Spinal cord (tissue), 9 donors: ENCODE measurements at regions not wholly inside any gene's neighbourhood (a gene's known extent, or its start where the extent isn't known, plus 50 kb on each side); places are given as distances from the start of the nearest gene placed in this dataset.
"Not testable (repeated sequence)": the region's sequence is repeated elsewhere in the genome, so short reads cannot be mapped to it uniquely, and the experiment has no call there.

Experiments used
- DNase-seq, 6 donors: peaks; one replicate each; pipeline versions ENCODE4 v3.0.0 to v3.0.0-alpha.2; 2013 to 2015; ENCODE audit warnings: low spot score in 6 of 6, low read depth in 4 of 6
- H3K27ac ChIP-seq: one replicate; pipeline ENCODE4 v1.5.1; 2013; ENCODE audit warnings: low read depth, low read length, control low read depth
- H3K27me3 ChIP-seq: one replicate; pipeline ENCODE4 v1.6.1; 2013; ENCODE audit warnings: low read length; ENCODE audit not compliant: control insufficient read depth, insufficient read depth
- H3K36me3 ChIP-seq: one replicate; pipeline ENCODE4 v1.6.1; 2013; ENCODE audit warnings: low read length; ENCODE audit not compliant: control insufficient read depth, insufficient read depth
- H3K4me1 ChIP-seq: one replicate; pipeline ENCODE4 v1.6.1; 2013; ENCODE audit warnings: low read length; ENCODE audit not compliant: control insufficient read depth, insufficient read depth
- H3K4me3 ChIP-seq: one replicate; pipeline ENCODE4 v1.5.1; 2013; ENCODE audit warnings: low read depth, low read length, control low read depth
- H3K9me3 ChIP-seq: one replicate; pipeline ENCODE4 v1.6.1; 2013; ENCODE audit warnings: low read length; ENCODE audit not compliant: control insufficient read depth, insufficient read depth
- WGBS: methylation state at CpG from one replicate; pipeline ENCODE4 v1.1.5; 2013; ENCODE audit warnings: missing lambda C conversion rate; ENCODE audit not compliant: insufficient coverage; 5-methylcytosine and 5-hydroxymethylcytosine counted together
- donor health status: healthy.

DNA sequence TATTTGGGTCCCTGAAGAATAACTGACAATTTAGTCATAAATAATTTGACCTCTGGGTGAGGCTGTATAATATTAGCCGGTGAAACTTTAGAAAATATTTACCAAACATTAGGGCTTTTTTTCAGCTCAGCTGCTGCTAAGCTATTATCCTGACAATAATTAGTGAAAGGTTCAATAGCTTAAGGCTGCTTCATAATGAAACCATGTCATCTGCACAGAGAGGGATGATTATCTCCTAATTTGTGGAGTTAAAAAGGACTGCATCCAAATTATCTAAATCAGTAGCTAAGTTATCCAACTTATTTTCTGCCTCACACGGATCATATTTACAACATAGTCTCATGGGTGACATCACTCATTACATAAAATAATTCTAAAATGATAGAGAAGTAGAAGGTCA lies 1249.8 kb downstream of the RAPGEF2 start:
- Histone ChIP-seq H3K36me3 (no peaks in the 10 kb centered on the region), H3K27ac (no peak overlapping the region)
- no CpG with 5 or more reads among the region's 2 CpGs for WGBS

DNA sequence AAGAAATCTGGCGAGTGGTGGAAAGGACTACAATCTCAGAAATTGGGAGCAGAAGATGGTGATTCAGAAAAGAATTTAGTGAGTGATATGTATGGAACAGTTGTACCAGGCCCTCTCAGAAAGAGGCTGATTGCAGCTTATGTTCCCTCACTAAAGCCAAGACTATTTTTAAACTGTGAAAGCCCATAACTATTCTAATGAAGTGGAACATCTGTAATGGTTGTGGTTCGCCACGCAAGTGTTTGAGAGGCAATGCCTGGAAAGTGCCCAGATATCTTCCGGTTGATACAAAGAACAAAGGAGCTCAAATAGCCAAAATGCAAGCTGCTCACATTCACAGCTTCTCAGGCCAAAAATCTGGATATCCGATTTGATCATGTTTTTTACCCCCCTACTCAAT lies 1250.7 kb downstream of the RAPGEF2 start:
- Histone ChIP-seq H3K36me3 (no peaks in the 10 kb centered on the region), H3K27ac (no peak overlapping the region), H3K4me3 (no peak overlapping the region), H3K27me3 (no peaks in the 10 kb centered on the region), H3K9me3 (no peaks in the 10 kb centered on the region), H3K4me1 (no peaks in the 10 kb centered on the region)
- 71% methylated on average over 4 of the region's 5 CpGs for WGBS
- DNase-seq = peak in 2 of 6 donors; percentile 52 to 82

More for the DNA sequence above, 1249.8 kb downstream of the RAPGEF2 start:
- no peaks in the 10 kb centered on the region for H3K9me3 ChIP-seq
- DNase-seq = peak in 1 of 6 donors; percentile 47
- no peaks in the 10 kb centered on the region for H3K27me3 ChIP-seq
- H3K4me3 ChIP-seq = no peak overlapping the region
- H3K4me1 ChIP-seq = no peaks in the 10 kb centered on the region

DNA sequence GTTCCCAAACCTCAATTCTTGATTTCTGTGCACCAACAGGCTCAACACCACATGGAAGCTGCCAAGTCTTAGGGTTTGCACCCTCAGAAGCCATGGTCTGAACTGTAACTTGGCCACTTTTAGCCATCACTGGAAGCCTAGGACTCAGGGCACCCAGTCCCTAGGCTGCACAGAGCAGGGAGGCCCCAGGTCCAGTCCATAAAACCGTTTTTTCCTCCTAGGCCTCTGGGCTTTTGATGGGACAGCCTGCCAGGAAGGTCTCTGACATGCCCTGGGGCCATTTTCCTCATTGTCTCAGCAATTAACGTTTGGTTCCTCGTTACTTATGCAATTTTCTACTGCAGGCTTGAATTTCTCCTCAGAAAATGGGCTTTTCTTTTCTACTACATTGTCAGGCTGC lies 1259.6 kb downstream of the RAPGEF2 start:
- no peaks in the 10 kb centered on the region for H3K27me3 ChIP-seq
- no peak for DNase-seq
- no peaks in the 10 kb centered on the region for H3K4me1 ChIP-seq
- peaks cover 3% of the 10 kb centered on the region for H3K9me3 ChIP-seq
- no peaks in the 10 kb centered on the region for H3K36me3 ChIP-seq
- 76% methylated on average over 3 of the region's 3 CpGs for WGBS
- H3K4me3 ChIP-seq = no peak overlapping the region
- H3K27ac ChIP-seq = no peak overlapping the region

DNA sequence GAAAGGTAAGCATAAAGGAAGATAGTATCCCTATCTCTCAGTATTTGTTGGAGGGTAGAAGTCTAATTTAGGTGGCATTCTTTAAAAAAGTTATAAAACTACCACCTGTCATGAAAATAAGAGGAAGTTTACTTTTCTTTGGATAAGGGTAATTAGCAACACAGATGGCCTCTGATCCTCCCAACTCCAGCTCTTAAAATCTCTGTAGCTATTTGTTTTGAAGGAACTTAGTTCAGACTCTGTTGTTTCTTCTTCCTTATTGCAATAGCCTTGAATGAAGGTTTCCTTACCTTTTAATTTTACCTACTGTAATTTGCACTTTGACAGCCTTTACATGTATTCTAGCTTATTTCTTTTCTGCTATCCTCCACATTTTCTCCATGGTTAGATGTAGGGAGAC lies 1261.3 kb downstream of the RAPGEF2 start:
- Histone ChIP-seq H3K9me3 (peaks cover 3% of the 10 kb centered on the region), H3K27ac (no peak overlapping the region), H3K27me3 (no peaks in the 10 kb centered on the region), H3K36me3 (no peaks in the 10 kb centered on the region), H3K4me1 (no peaks in the 10 kb centered on the region), H3K4me3 (no peak overlapping the region)
- DNase-seq = no peak

DNA sequence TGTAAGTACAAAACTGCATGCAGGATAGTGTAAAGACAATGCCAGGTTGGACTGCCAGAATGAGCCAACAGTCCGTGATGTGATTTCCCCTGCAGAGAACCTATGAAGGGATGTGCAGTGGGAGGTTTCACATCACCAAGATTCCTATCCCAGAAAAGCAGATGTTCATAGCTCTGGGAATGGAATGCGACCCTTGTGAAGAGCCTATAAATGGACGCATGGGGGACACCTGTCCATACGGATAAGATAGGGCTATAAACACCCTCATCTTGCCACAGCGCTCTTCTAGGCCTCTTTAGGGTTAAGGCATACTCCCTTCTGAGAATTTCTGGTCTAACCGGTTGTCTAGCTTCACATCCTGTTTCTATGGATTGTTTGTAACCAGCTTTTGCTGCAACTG lies 1261.8 kb downstream of the RAPGEF2 start:
- DNase-seq, H3K27ac ChIP-seq, H3K36me3 ChIP-seq, H3K9me3 ChIP-seq, H3K4me3 ChIP-seq, H3K27me3 ChIP-seq, H3K4me1 ChIP-seq: not testable (repeated sequence)
- WGBS = 100% methylated on average over 3 of the region's 6 CpGs

DNA sequence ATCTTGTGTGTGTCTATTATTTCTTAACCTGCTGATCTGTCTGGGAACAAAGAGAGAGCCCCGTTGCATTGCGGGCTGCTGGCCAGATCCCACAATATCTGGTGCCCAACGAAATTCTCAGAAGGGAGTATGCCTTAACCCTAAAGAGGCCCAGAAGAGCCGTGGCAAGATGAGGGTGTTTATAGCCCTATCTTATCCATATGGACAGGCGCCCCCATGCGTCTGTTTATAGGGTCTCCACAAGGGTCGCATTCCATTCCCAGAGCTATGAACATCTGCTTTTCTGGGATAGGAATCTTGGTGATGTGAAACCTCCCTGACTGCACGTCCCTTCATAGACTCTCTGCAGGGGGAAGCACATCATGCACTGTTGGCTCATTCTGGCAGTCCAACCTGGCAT lies 1262.5 kb downstream of the RAPGEF2 start:
- not testable (repeated sequence) for H3K4me1 ChIP-seq, H3K36me3 ChIP-seq, H3K27me3 ChIP-seq, DNase-seq, H3K27ac ChIP-seq, H3K9me3 ChIP-seq, H3K4me3 ChIP-seq
- WGBS = 20% methylated on average over 1 of the region's 8 CpGs

DNA sequence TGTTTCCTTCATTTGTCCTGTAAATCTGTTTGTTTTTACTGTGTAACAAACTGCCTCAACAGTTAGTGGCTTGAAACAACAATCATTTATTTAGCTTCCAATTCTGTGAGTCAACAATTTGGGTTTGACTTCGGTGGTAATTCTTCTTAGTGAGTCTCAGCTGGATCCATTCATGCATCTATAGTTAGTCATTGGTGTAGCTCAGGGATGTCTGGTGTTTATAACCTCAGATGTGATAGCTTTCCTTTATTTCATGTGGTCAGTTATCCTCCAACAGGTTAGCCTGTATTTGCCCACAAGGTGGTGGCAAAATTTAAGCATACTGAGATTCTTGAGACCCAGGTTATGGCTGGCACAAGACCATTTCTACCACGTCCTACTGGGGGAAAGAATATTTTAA lies 1267.2 kb downstream of the RAPGEF2 start:
- no peak for DNase-seq
- no peak overlapping the region for H3K4me3 ChIP-seq
- H3K9me3 ChIP-seq = no peaks in the 10 kb centered on the region
- no CpG with 5 or more reads among the region's 2 CpGs for WGBS
- H3K27ac ChIP-seq = no peak overlapping the region
- H3K4me1 ChIP-seq = no peaks in the 10 kb centered on the region
- H3K27me3 ChIP-seq = no peaks in the 10 kb centered on the region
- no peaks in the 10 kb centered on the region for H3K36me3 ChIP-seq

DNA sequence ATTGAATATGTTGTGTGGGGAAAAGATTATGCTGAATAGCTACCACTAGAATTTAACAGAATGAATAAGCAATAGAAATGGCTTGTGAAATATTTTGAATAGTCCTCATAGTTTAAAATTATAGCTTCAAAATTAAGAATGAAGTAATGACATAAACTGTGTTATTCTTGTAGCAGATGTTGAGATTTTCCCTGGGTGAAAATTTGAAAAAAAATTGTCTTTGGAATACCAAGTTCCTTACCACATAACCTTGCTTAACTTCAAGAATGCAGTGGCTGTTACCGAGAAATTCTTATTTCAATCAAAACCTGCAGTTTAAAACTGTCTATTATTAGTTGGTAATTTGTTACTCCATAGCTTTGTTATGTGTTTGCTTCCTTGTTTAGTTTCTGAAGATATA lies 1268.6 kb downstream of the RAPGEF2 start:
- H3K27me3 ChIP-seq = no peaks in the 10 kb centered on the region
- H3K9me3 ChIP-seq = no peaks in the 10 kb centered on the region
- no peaks in the 10 kb centered on the region for H3K4me1 ChIP-seq
- H3K4me3 ChIP-seq = no peak overlapping the region
- H3K36me3 ChIP-seq = no peaks in the 10 kb centered on the region
- no CpG with 5 or more reads among the region's 1 CpG for WGBS
- DNase-seq = no peak
- H3K27ac ChIP-seq = no peak overlapping the region

DNA sequence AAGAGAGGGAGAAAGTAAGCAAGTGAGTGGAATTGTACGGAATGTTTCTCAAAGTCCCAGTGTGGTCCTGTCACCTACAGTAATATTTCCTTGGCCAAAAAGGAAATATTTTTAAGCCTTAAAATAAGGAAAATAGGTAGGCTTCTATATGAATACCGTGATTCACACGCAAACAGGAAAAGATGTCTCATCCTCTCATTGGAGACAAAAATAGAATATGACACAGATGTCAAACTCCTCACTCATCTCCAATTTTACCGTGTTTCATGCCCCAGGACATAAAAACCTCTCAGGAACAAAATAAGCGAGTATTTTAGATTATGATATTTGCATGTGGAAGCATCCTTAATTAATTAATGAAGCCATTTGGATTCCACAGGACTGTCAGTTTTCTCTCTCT lies 1269.5 kb downstream of the RAPGEF2 start:
- WGBS = no CpG with 5 or more reads among the region's 5 CpGs
- H3K27me3 ChIP-seq = no peaks in the 10 kb centered on the region
- H3K9me3 ChIP-seq = no peaks in the 10 kb centered on the region
- no peak overlapping the region for H3K4me3 ChIP-seq
- no peak for DNase-seq
- H3K4me1 ChIP-seq = no peaks in the 10 kb centered on the region
- H3K36me3 ChIP-seq = no peaks in the 10 kb centered on the region
- no peak overlapping the region for H3K27ac ChIP-seq

DNA sequence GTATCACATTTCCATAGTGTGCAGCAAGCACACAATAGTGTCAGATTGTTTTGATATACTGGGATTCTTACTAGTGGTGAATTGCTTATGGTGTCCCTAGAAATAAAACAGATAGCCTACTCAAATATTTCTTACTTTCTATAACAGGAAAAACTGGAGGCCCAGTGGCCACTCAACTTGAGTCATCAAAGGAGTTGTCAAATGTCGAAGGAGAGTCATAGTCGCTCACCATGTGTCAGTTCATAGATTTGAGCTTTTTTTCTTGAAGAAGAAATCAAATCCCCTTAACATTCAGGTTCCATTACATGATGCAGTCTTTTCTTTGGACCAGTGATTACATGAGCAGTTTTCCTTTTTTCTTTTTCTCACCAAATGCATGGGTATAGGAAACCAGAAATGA lies 1271.0 kb downstream of the RAPGEF2 start:
- no peak for DNase-seq
- no peaks in the 10 kb centered on the region for H3K36me3 ChIP-seq

More for the DNA sequence above, 1271.0 kb downstream of the RAPGEF2 start:
- no peak overlapping the region for H3K27ac ChIP-seq
- no peaks in the 10 kb centered on the region for H3K27me3 ChIP-seq
- H3K4me1 ChIP-seq = no peaks in the 10 kb centered on the region
- H3K9me3 ChIP-seq = no peaks in the 10 kb centered on the region
- WGBS = 93% methylated on average over 2 of the region's 2 CpGs
- no peak overlapping the region for H3K4me3 ChIP-seq
